OCI-LY7 (cell line): ENCODE measurements at regions not wholly inside any gene's neighbourhood (a gene's known extent, or its start where the extent isn't known, plus 50 kb on each side); places are given as distances from the start of the nearest gene placed in this dataset.
A peak's percentile ranks its signal among the peaks of the same experiment; 100 is the strongest.

Source experiments
- BruUV-seq: library from RNA; stranded (reverse); fragments of 400-500 nt; replicated peaks from 2 replicates; lab custom pipeline; 2021; lab: Mats Ljungman, UMichigan
- CTCF ChIA-PET: fragments of 300-600 bp; sonication (Branson Sonifier 250); formaldehyde crosslinking; loops from one replicate; lab custom pipeline; 2022; ENCODE audit warnings: antibody characterized with exemption; ENCODE audit not compliant: unreplicated experiment; lab: Charles Lee
- POLR2A ChIA-PET: fragments of 300-600 bp; sonication (Branson Sonifier 250); formaldehyde crosslinking; loops from one replicate; lab custom pipeline; 2022; ENCODE audit warnings: antibody characterized with exemption; lab: Charles Lee
- DNase-seq: peaks from one replicate; pipeline ENCODE4 v3.0.0-alpha.2; 2015; ENCODE audit warnings: low spot score
- H2AFZ ChIP-seq: fragments of 200-600 bp; sonication (generic), shearing (Covaris generic); 2 replicates; pipeline ENCODE4 v1.6.1; 2014; ENCODE audit warnings: mild to moderate bottlenecking, antibody characterized with exemption, low read length, moderate library complexity
- H3K27ac ChIP-seq: fragments of 200-600 bp; sonication (generic); 2 replicates; pipeline ENCODE4 v1.5.1; 2014; ENCODE audit warnings: mixed run types, low read depth, mild to moderate bottlenecking, moderate library complexity, low read length, inconsistent platforms; ENCODE audit not compliant: poor library complexity, severe bottlenecking
- H3K36me3 ChIP-seq: fragments of 200-600 bp; sonication (generic); 2 replicates; pipeline ENCODE4 v1.6.1; 2014; ENCODE audit warnings: mild to moderate bottlenecking, antibody characterized with exemption, low read length, moderate library complexity, mixed read lengths; ENCODE audit not compliant: insufficient read depth
- H3K4me1 ChIP-seq: fragments of 200-600 bp; sonication (generic); 2 replicates; pipeline ENCODE4 v1.5.1; 2014; ENCODE audit warnings: mild to moderate bottlenecking, low read length; ENCODE audit not compliant: insufficient read depth, poor library complexity, severe bottlenecking
- H3K4me2 ChIP-seq: fragments of 200-600 bp; sonication (generic); 2 replicates; pipeline ENCODE4 v1.6.1; 2014; ENCODE audit warnings: mild to moderate bottlenecking, low read length
- H3K4me3 ChIP-seq: fragments of 200-600 bp; sonication (generic); 2 replicates; pipeline ENCODE4 v1.5.1; 2014; ENCODE audit warnings: mild to moderate bottlenecking, low read depth, low read length; ENCODE audit not compliant: poor library complexity, severe bottlenecking
- H3K79me2 ChIP-seq: fragments of 200-600 bp; sonication (generic); 2 replicates; pipeline ENCODE4 v1.6.1; 2016; ENCODE audit warnings: low read depth, mild to moderate bottlenecking, low read length, moderate library complexity, mixed read lengths; ENCODE audit not compliant: insufficient read depth
- H3K9me2 ChIP-seq: fragments of 200-600 bp; sonication (generic); 2 replicates; pipeline ENCODE4 v1.6.1; 2016; ENCODE audit warnings: mild to moderate bottlenecking, low read length, mixed read lengths; ENCODE audit not compliant: insufficient read depth
- H3K9me3 ChIP-seq: fragments of 200-600 bp; sonication (generic); 2 replicates; pipeline ENCODE4 v1.6.1; 2014; ENCODE audit warnings: mild to moderate bottlenecking, mixed run types, low read length, mixed read lengths
- H4K20me1 ChIP-seq: fragments of 200-600 bp; sonication (generic); 2 replicates; pipeline ENCODE4 v1.6.1; 2014; ENCODE audit warnings: mild to moderate bottlenecking, antibody characterized with exemption, low read length, moderate library complexity, mixed read lengths; ENCODE audit not compliant: insufficient read depth
- EZH2phosphoT487 ChIP-seq: fragments of 200-600 bp; sonication (generic); IDR thresholded peaks from 2 replicates; pipeline ENCODE4 v1.6.1; 2018; ENCODE audit warnings: low read depth, borderline replicate concordance, mild to moderate bottlenecking, mixed run types, antibody characterized with exemption, low read length, moderate library complexity, mixed read lengths
- intact Hi-C: fragments of 100-400 bp; cut with micrococcal nuclease; formaldehyde crosslinking; loops from one replicate; pipeline ENCODE4 v1.10.0; 2022; ENCODE audit not compliant: unreplicated experiment
- TF ChIP-seq, protein P1 (sequence below): fragments of 200-600 bp; sonication (generic); conservative IDR thresholded peaks from 2 replicates; pipeline ENCODE4 v1.5.1; 2014; ENCODE audit warnings: mild to moderate bottlenecking, antibody characterized with exemption, low read length, moderate library complexity, mixed read lengths

DNA sequence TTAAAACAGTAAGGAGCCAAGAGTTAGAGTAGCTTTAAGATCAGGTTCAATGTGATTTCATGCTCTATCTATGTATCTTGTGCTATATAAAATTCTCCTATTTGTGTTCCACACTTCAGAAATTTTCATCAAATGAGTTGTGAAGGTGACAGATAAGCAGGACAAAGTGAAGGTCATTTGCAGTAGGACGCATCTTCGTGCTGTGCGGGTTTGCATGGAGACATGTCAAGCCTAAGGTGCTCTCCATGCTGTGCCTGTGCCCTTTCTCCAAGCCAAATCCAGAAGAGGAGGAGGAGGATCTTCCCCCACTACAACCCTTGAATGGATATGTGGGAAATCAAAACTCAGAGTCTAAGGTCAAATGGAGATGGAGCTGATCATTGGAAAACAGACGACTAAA, 147.3 kb upstream of the NEDD9 start:
- Histone ChIP-seq H4K20me1 (no peaks in the 10 kb centered on the region), H2AFZ (no peak overlapping the region), H3K9me3 (no peaks in the 10 kb centered on the region), H3K4me1 (peaks cover 33% of the 10 kb centered on the region), H3K4me3 (no peak overlapping the region), H3K27ac (no peak overlapping the region), H3K4me2 (peak overlapping the region; percentile 78; the same call in 1 of the 2 replicates), H3K9me2 (no peaks in the 10 kb centered on the region), H3K36me3 (no peaks in the 10 kb centered on the region; the same call in 1 of the 2 replicates), H3K79me2 (peaks cover 9% of the 10 kb centered on the region; the same call in 1 of the 2 replicates)
- intact Hi-C loops: loop anchor here (5.0 to 10.0 kb wide), 2 partner anchors 48 to 845 kb away; no protein-coding TSS in a partner anchor
- CTCF ChIA-PET: interaction anchor here (1.0 kb wide), 1 partner anchor 14 kb away, joined by 3 read pairs; no protein-coding TSS in a partner anchor
- TF ChIP-seq, protein P1, sequence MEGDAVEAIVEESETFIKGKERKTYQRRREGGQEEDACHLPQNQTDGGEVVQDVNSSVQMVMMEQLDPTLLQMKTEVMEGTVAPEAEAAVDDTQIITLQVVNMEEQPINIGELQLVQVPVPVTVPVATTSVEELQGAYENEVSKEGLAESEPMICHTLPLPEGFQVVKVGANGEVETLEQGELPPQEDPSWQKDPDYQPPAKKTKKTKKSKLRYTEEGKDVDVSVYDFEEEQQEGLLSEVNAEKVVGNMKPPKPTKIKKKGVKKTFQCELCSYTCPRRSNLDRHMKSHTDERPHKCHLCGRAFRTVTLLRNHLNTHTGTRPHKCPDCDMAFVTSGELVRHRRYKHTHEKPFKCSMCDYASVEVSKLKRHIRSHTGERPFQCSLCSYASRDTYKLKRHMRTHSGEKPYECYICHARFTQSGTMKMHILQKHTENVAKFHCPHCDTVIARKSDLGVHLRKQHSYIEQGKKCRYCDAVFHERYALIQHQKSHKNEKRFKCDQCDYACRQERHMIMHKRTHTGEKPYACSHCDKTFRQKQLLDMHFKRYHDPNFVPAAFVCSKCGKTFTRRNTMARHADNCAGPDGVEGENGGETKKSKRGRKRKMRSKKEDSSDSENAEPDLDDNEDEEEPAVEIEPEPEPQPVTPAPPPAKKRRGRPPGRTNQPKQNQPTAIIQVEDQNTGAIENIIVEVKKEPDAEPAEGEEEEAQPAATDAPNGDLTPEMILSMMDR: no peak
- no peak for TF ChIP-seq EZH2phosphoT487
- no TSS peak for BruUV-seq
- DNase-seq: no peak
- POLR2A ChIA-PET: interaction anchor here (0.7 to 2.7 kb wide), 8 partner anchors 8 to 266 kb away, joined by 3 to 11 read pairs (median 4); no protein-coding TSS in a partner anchor

DNA sequence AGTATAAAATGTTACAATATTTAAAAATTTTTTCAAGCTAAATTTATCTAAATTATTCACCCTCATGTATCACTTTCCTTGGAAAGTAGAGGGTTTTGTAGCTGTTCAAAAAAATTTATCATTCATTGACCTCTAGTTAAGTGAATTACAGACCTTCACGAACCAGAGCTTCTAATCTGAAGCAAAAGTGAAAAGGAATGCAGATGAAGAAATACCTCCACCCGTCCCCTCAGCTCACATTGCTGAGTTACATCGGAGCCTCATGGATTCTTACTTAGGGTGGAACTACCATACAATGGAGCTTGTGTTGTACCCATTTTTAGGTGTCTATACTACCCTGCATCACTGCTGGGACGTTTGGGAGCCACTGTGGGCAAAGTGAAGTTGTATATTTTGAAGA, 146.2 kb upstream of the NEDD9 start:
- H3K9me2 ChIP-seq: no peaks in the 10 kb centered on the region
- H4K20me1 ChIP-seq: no peaks in the 10 kb centered on the region
- CTCF ChIA-PET: no interaction called here
- H3K27ac ChIP-seq: no peak overlapping the region
- POLR2A ChIA-PET: interaction anchor here (0.7 to 1.9 kb wide), 6 partner anchors 9 to 117 kb away, joined by 3 to 5 read pairs (median 3); no protein-coding TSS in a partner anchor
- intact Hi-C loops: no loop called here
- no peak for DNase-seq
- H2AFZ ChIP-seq: no peak overlapping the region
- no peak overlapping the region for H3K4me2 ChIP-seq
- H3K36me3 ChIP-seq: no peaks in the 10 kb centered on the region; the same call in 1 of the 2 replicates
- H3K9me3 ChIP-seq: no peaks in the 10 kb centered on the region
- H3K4me1 ChIP-seq: peaks cover 45% of the 10 kb centered on the region
- no peak overlapping the region for H3K4me3 ChIP-seq
- TF ChIP-seq EZH2phosphoT487: no peak
- TF ChIP-seq, protein P1: no peak
- BruUV-seq: no TSS peak
- peaks cover 12% of the 10 kb centered on the region; the same call in 1 of the 2 replicates for H3K79me2 ChIP-seq
